Esophagus muscularis mucosa (tissue), 4 donors: ENCODE measurements at regions not wholly inside any gene's neighbourhood (a gene's known extent, or its start where the extent isn't known, plus 50 kb on each side); places are given as distances from the start of the nearest gene placed in this dataset.

Experiments
- DNase-seq: peaks from one replicate; pipeline ENCODE4 v3.0.0-alpha.2; 2017; ENCODE audit errors: extremely low spot score
- H3K27ac ChIP-seq, 4 donors: fragments of 200-600 bp; sonication (generic); replicated peaks in 1 of 4; 1 replicate in 3 of 4; 2 replicates in 1 of 4; pipeline ENCODE4 v1.5.1; 2016 to 2019; ENCODE audit warnings: mild to moderate bottlenecking in 1 of 4
- H3K27me3 ChIP-seq, 4 donors: fragments of 200-600 bp; sonication (generic); one replicate each; pipeline versions ENCODE4 v1.5.1 to v1.6.0; 2016 to 2019
- H3K36me3 ChIP-seq, 4 donors: fragments of 200-600 bp; sonication (generic); one replicate each; pipeline ENCODE4 v1.5.1; 2016 to 2019
- H3K4me1 ChIP-seq, 4 donors: fragments of 200-600 bp; sonication (generic); one replicate each; pipeline ENCODE4 v1.5.1; 2016 to 2019
- H3K4me3 ChIP-seq, 4 donors: fragments of 200-600 bp; sonication (generic); 1 replicate in 2 of 4; 2 replicates in 2 of 4; pipeline ENCODE4 v1.5.1; 2016 to 2019; ENCODE audit warnings: mild to moderate bottlenecking in 4 of 4, moderate library complexity in 1 of 4
- H3K9me3 ChIP-seq, 4 donors: fragments of 200-600 bp; sonication (generic); 1 replicate in 3 of 4; 2 replicates in 1 of 4; pipeline ENCODE4 v1.5.1; 2016 to 2019
- CTCF ChIP-seq, 3 experiments: fragments of 200-600 bp in 2 of 3; fragments of 450-650 bp in 1 of 3; sonication (generic) in 2 of 3; IDR thresholded peaks; one replicate each; pipeline ENCODE4 v1.5.1; 2017 to 2019; ENCODE audit warnings: antibody characterized with exemption in 3 of 3, mild to moderate bottlenecking in 2 of 3, moderate library complexity in 1 of 3
- EP300 ChIP-seq: sonication (generic); formaldehyde crosslinking; IDR thresholded peaks from one replicate; pipeline ENCODE4 v1.6.1; 2017; ENCODE audit warnings: antibody characterized with exemption
- POLR2A ChIP-seq: fragments of 450-650 bp; IDR thresholded peaks from one replicate; pipeline ENCODE4 v1.6.1; 2017; ENCODE audit warnings: antibody characterized with exemption, moderate library complexity, mild to moderate bottlenecking, low read depth
- POLR2AphosphoS5 ChIP-seq, 2 donors: sonication (generic); formaldehyde crosslinking; IDR thresholded peaks; one replicate each; pipeline ENCODE4 v1.6.1; 2017; ENCODE audit warnings: antibody characterized with exemption in 2 of 2
- WGBS: methylation state at CpG from one replicate; pipeline ENCODE4 v1.1.5; 2018; 5-methylcytosine and 5-hydroxymethylcytosine counted together
- intact Hi-C: fragments of 100-400 bp; cut with DNase I; formaldehyde crosslinking; loops from one replicate; pipeline ENCODE4 v1.15.1; 2023

- Histone ChIP-seq H3K4me1 (peaks cover 0 to 9% (median 8%) of the 10 kb centered on the region in 4 donors), H3K27me3 (no peaks in the 10 kb centered on the region), H3K36me3 (no peaks in the 10 kb centered on the region), H3K9me3 (peaks cover 0 to 5% (median 0%) of the 10 kb centered on the region in 4 donors), H3K4me3 (no peak overlapping the region), H3K27ac (no peak overlapping the region)
- TF ChIP-seq EP300: no peak
- TF ChIP-seq POLR2A: no peak
- WGBS: 80% methylated on average over 10 of the region's 10 CpGs
- intact Hi-C loops: no loop called here
- DNase-seq: no peak
Observed at GRCh38 chr10:3986493-3987142, 201.6 kb upstream of the KLF6 start.

- no peak for TF ChIP-seq EP300
- no peak for TF ChIP-seq POLR2A
- no peak for TF ChIP-seq CTCF (IDR thresholded peaks at IDR 0.05)
- no peak for TF ChIP-seq POLR2AphosphoS5 (IDR thresholded peaks at IDR 0.05)
- peaks cover 0 to 5% (median 0%) of the 10 kb centered on the region in 4 donors for H3K9me3 ChIP-seq
Observed at GRCh38 chr10:3982746-3983442, 197.9 kb upstream of the KLF6 start.

GRCh38 chr10:3981300-3981699, 196.3 kb upstream of the KLF6 start:
- no peaks in the 10 kb centered on the region for H3K4me1 ChIP-seq
- no peak overlapping the region for H3K27ac ChIP-seq
- TF ChIP-seq POLR2AphosphoS5 (IDR thresholded peaks at IDR 0.05) (no peak), POLR2A (no peak), EP300 (no peak), CTCF (IDR thresholded peaks at IDR 0.05) (no peak)
- no peaks in the 10 kb centered on the region for H3K27me3 ChIP-seq
- 89% methylated on average over 10 of the region's 10 CpGs for WGBS
- H3K9me3 ChIP-seq: peaks cover 0 to 5% (median 0%) of the 10 kb centered on the region in 4 donors
- H3K4me3 ChIP-seq: no peak overlapping the region
- no peaks in the 10 kb centered on the region for H3K36me3 ChIP-seq
- DNase-seq: no peak
- intact Hi-C loops: no loop called here

More at GRCh38 chr10:3982746-3983442, 197.9 kb upstream of the KLF6 start:
- no peak overlapping the region for H3K27ac ChIP-seq
- intact Hi-C loops: no loop called here
- H3K4me1 ChIP-seq: peaks cover 0 to 8% (median 5%) of the 10 kb centered on the region in 4 donors
- no peak for DNase-seq
- no peaks in the 10 kb centered on the region for H3K27me3 ChIP-seq
- H3K36me3 ChIP-seq: no peaks in the 10 kb centered on the region
- H3K4me3 ChIP-seq: no peak overlapping the region

- no peaks in the 10 kb centered on the region for H3K27me3 ChIP-seq
- no peak for DNase-seq
- WGBS: 61% methylated on average over 1 of the region's 1 CpG
- H3K27ac ChIP-seq: no peak overlapping the region
- no peaks in the 10 kb centered on the region for H3K36me3 ChIP-seq
- intact Hi-C loops: no loop called here
- no peak overlapping the region for H3K4me3 ChIP-seq
- TF ChIP-seq POLR2A (no peak), POLR2AphosphoS5 (IDR thresholded peaks at IDR 0.05) (no peak), EP300 (no peak), CTCF (IDR thresholded peaks at IDR 0.05) (no peak)
- peaks cover 0 to 5% (median 0%) of the 10 kb centered on the region in 4 donors for H3K9me3 ChIP-seq
- no peaks in the 10 kb centered on the region for H3K4me1 ChIP-seq
Observed at GRCh38 chr10:3980660-3981059, 195.7 kb upstream of the KLF6 start.

GRCh38 chr10:3980144-3980543, 195.1 kb upstream of the KLF6 start:
- Histone ChIP-seq H3K9me3 (peaks cover 0 to 5% (median 0%) of the 10 kb centered on the region in 4 donors), H3K4me1 (no peaks in the 10 kb centered on the region), H3K36me3 (no peaks in the 10 kb centered on the region), H3K27me3 (no peaks in the 10 kb centered on the region), H3K4me3 (no peak overlapping the region), H3K27ac (no peak overlapping the region)
- TF ChIP-seq POLR2AphosphoS5 (IDR thresholded peaks at IDR 0.05) (no peak), EP300 (no peak), CTCF (IDR thresholded peaks at IDR 0.05) (no peak), POLR2A (no peak)
- WGBS: 69% methylated on average over 4 of the region's 4 CpGs
- intact Hi-C loops: no loop called here
- no peak for DNase-seq
